K562 (cell line): ENCODE measurements at regions not wholly inside any gene's neighbourhood (a gene's known extent, or its start where the extent isn't known, plus 50 kb on each side); places are given as distances from the start of the nearest gene placed in this dataset.

ENCODE experiments used
- BCLAF1 ChIP-seq, 2 experiments: fragments of 450-650 bp in 1 of 2; IDR thresholded peaks; 2 replicates each; pipeline ENCODE4 v1.6.1; 2011 to 2017; ENCODE audit warnings: low read depth in 2 of 2, antibody characterized with exemption in 1 of 2, borderline replicate concordance in 1 of 2, low read length in 1 of 2, mild to moderate bottlenecking in 1 of 2, mixed read lengths in 1 of 2; ENCODE audit not compliant: control insufficient read depth in 1 of 2
- MTF1 ChIP-seq: fragments of 250-450 bp; sonication (Bioruptor Pico); IDR thresholded peaks from 2 replicates; pipeline ENCODE4 v1.9.0; 2021; ENCODE audit warnings: moderate library complexity, mild to moderate bottlenecking, inconsistent platforms, borderline replicate concordance
- POLR2AphosphoS5 ChIP-seq: IDR thresholded peaks from 2 replicates; pipeline ENCODE4 v1.6.1; 2011; ENCODE audit warnings: mild to moderate bottlenecking, low read depth, low read length, moderate library complexity; ENCODE audit not compliant: control insufficient read depth, insufficient read depth
- SAFB2 ChIP-seq: fragments of 200-400 bp; formaldehyde crosslinking; IDR thresholded peaks from 2 replicates; pipeline ENCODE4 v1.6.1; 2018; ENCODE audit warnings: borderline replicate concordance, low read length, low read depth, moderate library complexity; ENCODE audit not compliant: severe bottlenecking
- ZNF121 ChIP-seq: sonication (generic); formaldehyde crosslinking; conservative IDR thresholded peaks from 2 replicates; pipeline ENCODE4 v1.8.0; 2022; ENCODE audit warnings: missing genetic modification reagents
- ZNF146 ChIP-seq: IDR thresholded peaks from one replicate; pipeline ENCODE4 v1.6.1; 2018; ENCODE audit warnings: missing compliant biosample characterization; ENCODE audit not compliant: unreplicated experiment
- ZNF707 ChIP-seq: fragments of 250-450 bp; sonication (Bioruptor Pico); conservative IDR thresholded peaks from 2 replicates; pipeline ENCODE4 v1.8.0; 2022; ENCODE audit warnings: inconsistent platforms, mild to moderate bottlenecking, moderate library complexity
- TF ChIP-seq, protein P1 (sequence below), 2 experiments: fragments of 150-350 bp in 1 of 2; IDR thresholded peaks; 2 replicates each; pipeline ENCODE4 v1.6.1; 2012 to 2016; ENCODE audit warnings: low read depth in 2 of 2, low read length in 2 of 2, mild to moderate bottlenecking in 1 of 2, moderate library complexity in 1 of 2

DNA sequence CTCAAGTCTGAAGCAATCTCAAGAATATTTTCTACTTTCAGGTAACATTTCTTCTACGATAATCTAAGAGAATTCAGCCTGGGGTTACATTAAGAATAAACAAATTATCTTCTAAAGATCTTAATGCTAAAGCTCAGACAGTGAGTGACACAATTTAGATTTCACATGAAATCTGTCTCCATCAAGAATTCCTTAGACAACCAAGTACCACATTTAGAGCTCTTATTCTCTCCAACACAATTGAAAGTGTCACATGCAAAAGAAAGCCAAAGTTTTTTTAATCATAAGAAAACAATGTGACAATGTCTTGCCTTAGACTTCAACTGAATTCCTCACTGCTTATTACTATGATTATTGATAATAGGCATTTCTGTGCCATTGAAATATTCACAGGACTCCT, 60.7 kb upstream of the FAT3 start (continued):
- TF ChIP-seq BCLAF1 (IDR thresholded peaks at IDR 0.05; ENCODE audit: borderline replicate concordance in 1 of 2, control insufficient read depth in 1 of 2, low read depth in 2 of 2, low read length in 1 of 2) (no peak), MTF1 (CRISPR knock-in tag) (no peak), ZNF146 (CRISPR knock-in tag) (no peak), SAFB2 (no peak), POLR2AphosphoS5 (no peak), ZNF707 (no peak), ZNF121 (CRISPR knock-in tag) (no peak)
- TF ChIP-seq, protein P1, sequence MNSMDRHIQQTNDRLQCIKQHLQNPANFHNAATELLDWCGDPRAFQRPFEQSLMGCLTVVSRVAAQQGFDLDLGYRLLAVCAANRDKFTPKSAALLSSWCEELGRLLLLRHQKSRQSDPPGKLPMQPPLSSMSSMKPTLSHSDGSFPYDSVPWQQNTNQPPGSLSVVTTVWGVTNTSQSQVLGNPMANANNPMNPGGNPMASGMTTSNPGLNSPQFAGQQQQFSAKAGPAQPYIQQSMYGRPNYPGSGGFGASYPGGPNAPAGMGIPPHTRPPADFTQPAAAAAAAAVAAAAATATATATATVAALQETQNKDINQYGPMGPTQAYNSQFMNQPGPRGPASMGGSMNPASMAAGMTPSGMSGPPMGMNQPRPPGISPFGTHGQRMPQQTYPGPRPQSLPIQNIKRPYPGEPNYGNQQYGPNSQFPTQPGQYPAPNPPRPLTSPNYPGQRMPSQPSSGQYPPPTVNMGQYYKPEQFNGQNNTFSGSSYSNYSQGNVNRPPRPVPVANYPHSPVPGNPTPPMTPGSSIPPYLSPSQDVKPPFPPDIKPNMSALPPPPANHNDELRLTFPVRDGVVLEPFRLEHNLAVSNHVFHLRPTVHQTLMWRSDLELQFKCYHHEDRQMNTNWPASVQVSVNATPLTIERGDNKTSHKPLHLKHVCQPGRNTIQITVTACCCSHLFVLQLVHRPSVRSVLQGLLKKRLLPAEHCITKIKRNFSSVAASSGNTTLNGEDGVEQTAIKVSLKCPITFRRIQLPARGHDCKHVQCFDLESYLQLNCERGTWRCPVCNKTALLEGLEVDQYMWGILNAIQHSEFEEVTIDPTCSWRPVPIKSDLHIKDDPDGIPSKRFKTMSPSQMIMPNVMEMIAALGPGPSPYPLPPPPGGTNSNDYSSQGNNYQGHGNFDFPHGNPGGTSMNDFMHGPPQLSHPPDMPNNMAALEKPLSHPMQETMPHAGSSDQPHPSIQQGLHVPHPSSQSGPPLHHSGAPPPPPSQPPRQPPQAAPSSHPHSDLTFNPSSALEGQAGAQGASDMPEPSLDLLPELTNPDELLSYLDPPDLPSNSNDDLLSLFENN (IDR thresholded peaks at IDR 0.05; ENCODE audit: low read depth in 2 of 2, low read length in 2 of 2), result no peak
- TF ChIP-seq, all 486 proteins: peak for 0
